ENCODE measurements at regions not wholly inside any gene's neighbourhood (a gene's known extent, or its start where the extent isn't known, plus 50 kb on each side); places are given as distances from the start of the nearest gene placed in this dataset.

- Histone ChIP-seq H4K20me1 (ENCODE audit: insufficient read depth) (no peaks in the 10 kb centered on the region), H2AFZ (no peak overlapping the region), H3K79me2 (ENCODE audit: low read depth) (no peaks in the 10 kb centered on the region), H3K36me3 (ENCODE audit: low read depth) (no peaks in the 10 kb centered on the region), H3K9me3 (ENCODE audit: insufficient read depth, low read depth) (no peaks in the 10 kb centered on the region), H3K27ac (no peak overlapping the region), H3K4me1 (replicated peaks; ENCODE audit: insufficient read depth) (no peaks in the 10 kb centered on the region), H3K27me3 (ENCODE audit: insufficient read depth, low read depth) (no peaks in the 10 kb centered on the region), H3K4me3 (no peak overlapping the region), H3F3A (ENCODE audit: insufficient read depth, low read depth) (no peaks in the 10 kb centered on the region), H3K4me2 (no peak overlapping the region), H3K9me2 (ENCODE audit: insufficient read depth) (peaks cover 3% of the 10 kb centered on the region; the same call in 1 of the 2 replicates)
- CTCF ChIA-PET, result interaction anchor here (0.6 kb wide), 1 partner anchor 227 kb away, joined by 3 read pairs; no protein-coding TSS in a partner anchor
- POLR2A ChIA-PET (ENCODE audit: unreplicated experiment), result no interaction called here
- no TSS peak for BruUV-seq (replicated peaks)
- intact Hi-C loops (cut with micrococcal nuclease; ENCODE audit: unreplicated experiment), result no loop called here
- DNase-seq, result no peak
- TF ChIP-seq CTCF (conservative IDR thresholded peaks at IDR 0.05) (no peak), EZH2 (IDR thresholded peaks at IDR 0.05; ENCODE audit: low read depth) (no peak)
These were observed 99.2 kb upstream of the ZRANB2 start for GRCh38 chr1:71179997-71180396.

- H3K4me3 ChIP-seq, result no peak overlapping the region
- H3K9me2 ChIP-seq (ENCODE audit: insufficient read depth), result no peaks in the 10 kb centered on the region
- ChIA-PET CTCF (no interaction called here), POLR2A (ENCODE audit: unreplicated experiment) (no interaction called here)
- no peaks in the 10 kb centered on the region for H3K4me1 ChIP-seq (replicated peaks; ENCODE audit: insufficient read depth)
- H3K9me3 ChIP-seq (ENCODE audit: insufficient read depth, low read depth), result no peaks in the 10 kb centered on the region
- no peak overlapping the region for H3K27ac ChIP-seq
- H3K4me2 ChIP-seq, result no peak overlapping the region
- no peaks in the 10 kb centered on the region for H4K20me1 ChIP-seq (ENCODE audit: insufficient read depth)
- H3K27me3 ChIP-seq (ENCODE audit: insufficient read depth, low read depth), result no peaks in the 10 kb centered on the region
- no TSS peak for BruUV-seq (replicated peaks)
- H3K79me2 ChIP-seq (ENCODE audit: low read depth), result no peaks in the 10 kb centered on the region
- TF ChIP-seq EZH2 (IDR thresholded peaks at IDR 0.05; ENCODE audit: low read depth), result no peak
- TF ChIP-seq CTCF (conservative IDR thresholded peaks at IDR 0.05), result no peak
- no peaks in the 10 kb centered on the region for H3K36me3 ChIP-seq (ENCODE audit: low read depth)
- intact Hi-C loops (cut with micrococcal nuclease; ENCODE audit: unreplicated experiment), result no loop called here
- no peaks in the 10 kb centered on the region for H3F3A ChIP-seq (ENCODE audit: insufficient read depth, low read depth)
- no peak for DNase-seq
- no peak overlapping the region for H2AFZ ChIP-seq
These were observed 90.1 kb upstream of the ZRANB2 start for GRCh38 chr1:71170925-71171324.

- H3K9me2 ChIP-seq (ENCODE audit: insufficient read depth), result no peaks in the 10 kb centered on the region
- POLR2A ChIA-PET (ENCODE audit: unreplicated experiment), result no interaction called here
- H2AFZ ChIP-seq, result no peak overlapping the region
- H3K9me3 ChIP-seq (ENCODE audit: insufficient read depth, low read depth), result no peaks in the 10 kb centered on the region
- H3K27me3 ChIP-seq (ENCODE audit: insufficient read depth, low read depth), result no peaks in the 10 kb centered on the region
- CTCF ChIA-PET, result no interaction called here
- intact Hi-C loops (cut with micrococcal nuclease; ENCODE audit: unreplicated experiment), result no loop called here
- DNase-seq, result no peak
- H3K36me3 ChIP-seq (ENCODE audit: low read depth), result no peaks in the 10 kb centered on the region
- no peaks in the 10 kb centered on the region for H3F3A ChIP-seq (ENCODE audit: insufficient read depth, low read depth)
- H3K4me1 ChIP-seq (replicated peaks; ENCODE audit: insufficient read depth), result no peaks in the 10 kb centered on the region
- TF ChIP-seq CTCF (conservative IDR thresholded peaks at IDR 0.05) (no peak), EZH2 (IDR thresholded peaks at IDR 0.05; ENCODE audit: low read depth) (no peak)
- no peak overlapping the region for H3K4me3 ChIP-seq
- BruUV-seq (replicated peaks), result no TSS peak
- no peaks in the 10 kb centered on the region for H4K20me1 ChIP-seq (ENCODE audit: insufficient read depth)
- no peak overlapping the region for H3K4me2 ChIP-seq
- H3K27ac ChIP-seq, result no peak overlapping the region
- no peaks in the 10 kb centered on the region for H3K79me2 ChIP-seq (ENCODE audit: low read depth)
These were observed 86.7 kb upstream of the ZRANB2 start for GRCh38 chr1:71167505-71167904.

Measured in PC-9 (cell line).